IMR-90 (cell line): ENCODE measurements at regions not wholly inside any gene's neighbourhood (a gene's known extent, or its start where the extent isn't known, plus 50 kb on each side); places are given as distances from the start of the nearest gene placed in this dataset.

Source experiments
- ATAC-seq: fragments of 200-7000 bp; cut with Tn5 transposase; 2 replicates; pipeline ENCODE4 v1.9.1; 2020; ENCODE audit warnings: low read depth, mild to moderate bottlenecking, moderate library complexity
- BruUV-seq: library from RNA; stranded (reverse); fragments of 400-500 nt; replicated peaks from 2 replicates; lab custom pipeline; 2021; lab: Mats Ljungman, UMichigan
- CTCF ChIA-PET: fragments of 300-600 bp; formaldehyde crosslinking; extraction: SDS; loops from one replicate; lab custom pipeline; 2021; ENCODE audit warnings: antibody characterized with exemption; lab: Yijun Ruan, JAX
- POLR2A ChIA-PET: fragments of 300-600 bp; sonication (Branson Sonifier 250); formaldehyde crosslinking; loops from one replicate; lab custom pipeline; 2022; ENCODE audit warnings: antibody characterized with exemption; ENCODE audit not compliant: unreplicated experiment; lab: Charles Lee
- DNase-seq: peaks from one replicate; pipeline ENCODE4 v3.0.0; 2013
- H2AFZ ChIP-seq: replicated peaks from 2 replicates; pipeline ENCODE3; 2013; ENCODE audit warnings: low read length, mild to moderate bottlenecking; ENCODE audit not compliant: poor library complexity
- H2AK5ac ChIP-seq: 2 replicates; pipeline ENCODE4 v1.6.1; 2013; ENCODE audit warnings: low read depth, low read length, inconsistent platforms
- H2AK9ac ChIP-seq: replicated peaks from 2 replicates; pipeline ENCODE3; 2013; ENCODE audit warnings: mild to moderate bottlenecking, low read depth, low read length, moderate library complexity; ENCODE audit not compliant: poor library complexity
- H2BK120ac ChIP-seq: 2 replicates; pipeline ENCODE4 v1.6.1; 2013; ENCODE audit warnings: low read depth, low read length, inconsistent platforms
- H2BK15ac ChIP-seq: 3 replicates; pipeline ENCODE4 v1.6.1; 2013; ENCODE audit warnings: low read depth, low read length, inconsistent platforms
- H2BK20ac ChIP-seq: 2 replicates; pipeline ENCODE4 v1.6.1; 2013; ENCODE audit warnings: low read depth, mild to moderate bottlenecking, inconsistent platforms, low read length, moderate library complexity
- H2BK5ac ChIP-seq: 2 replicates; pipeline ENCODE4 v1.6.1; 2013; ENCODE audit warnings: mild to moderate bottlenecking, low read depth, low read length, inconsistent platforms; ENCODE audit not compliant: poor library complexity, severe bottlenecking
- H3K14ac ChIP-seq: replicated peaks from 2 replicates; pipeline ENCODE4 v1.6.1; 2013; ENCODE audit warnings: low read depth, low read length, inconsistent platforms
- H3K18ac ChIP-seq: 2 replicates; pipeline ENCODE4 v1.6.1; 2013; ENCODE audit warnings: low read depth, low read length, control low read depth
- H3K23ac ChIP-seq: 2 replicates; pipeline ENCODE4 v1.6.1; 2013; ENCODE audit warnings: low read depth, low read length, inconsistent platforms
- H3K27ac ChIP-seq: 2 replicates; pipeline ENCODE4 v1.5.1; 2013; ENCODE audit warnings: mild to moderate bottlenecking, control low read depth, low read length; ENCODE audit not compliant: insufficient read depth
- H3K27me3 ChIP-seq: 2 replicates; pipeline ENCODE4 v1.6.1; 2013; ENCODE audit warnings: low read length; ENCODE audit not compliant: control insufficient read depth, insufficient read depth
- H3K36me3 ChIP-seq: 2 replicates; pipeline ENCODE4 v1.6.1; 2013; ENCODE audit warnings: low read length, mixed read lengths; ENCODE audit not compliant: control insufficient read depth, insufficient read depth
- H3K4ac ChIP-seq: 2 replicates; pipeline ENCODE4 v1.6.1; 2013; ENCODE audit warnings: low read depth, low read length, inconsistent platforms
- H3K4me1 ChIP-seq: 2 replicates; pipeline ENCODE4 v1.6.1; 2013; ENCODE audit warnings: low read length, mixed read lengths; ENCODE audit not compliant: control insufficient read depth, insufficient read depth
- H3K4me2 ChIP-seq: 2 replicates; pipeline ENCODE4 v1.6.1; 2013; ENCODE audit warnings: low read depth, mild to moderate bottlenecking, control low read depth, low read length, moderate library complexity
- H3K4me3 ChIP-seq: 2 replicates; pipeline ENCODE4 v1.5.1; 2013; ENCODE audit warnings: low read depth, mild to moderate bottlenecking, control low read depth, low read length, moderate library complexity; ENCODE audit not compliant: insufficient read depth
- H3K56ac ChIP-seq: 2 replicates; pipeline ENCODE4 v1.6.1; 2013; ENCODE audit warnings: low read length, inconsistent platforms; ENCODE audit not compliant: insufficient read depth; ENCODE audit errors: extremely low read depth
- H3K79me1 ChIP-seq, 2 experiments: 2 replicates each; pipeline ENCODE4 v1.6.1; 2013; ENCODE audit warnings: low read length in 2 of 2, inconsistent platforms in 1 of 2, low read depth in 1 of 2
- H3K9ac ChIP-seq: 2 replicates; pipeline ENCODE4 v1.6.1; 2013; ENCODE audit warnings: low read depth, low read length, control low read depth
- H3K9me1 ChIP-seq: 2 replicates; pipeline ENCODE4 v1.6.1; 2013; ENCODE audit warnings: low read length, inconsistent platforms; ENCODE audit not compliant: insufficient read depth
- H3K9me3 ChIP-seq: 2 replicates; pipeline ENCODE4 v1.6.1; 2013; ENCODE audit warnings: low read length; ENCODE audit not compliant: control insufficient read depth, insufficient read depth
- H4K20me1 ChIP-seq: 2 replicates; pipeline ENCODE4 v1.6.1; 2013; ENCODE audit warnings: low read length, inconsistent platforms; ENCODE audit not compliant: insufficient read depth
- H4K5ac ChIP-seq: 2 replicates; pipeline ENCODE4 v1.6.1; 2013; ENCODE audit warnings: mild to moderate bottlenecking, low read depth, low read length, control low read depth
- H4K8ac ChIP-seq, 2 experiments: 2 replicates each; pipeline ENCODE4 v1.6.1; 2013; ENCODE audit warnings: low read depth in 2 of 2, low read length in 2 of 2, control low read depth in 1 of 2, inconsistent platforms in 1 of 2
- H4K91ac ChIP-seq: 2 replicates; pipeline ENCODE4 v1.6.1; 2013; ENCODE audit warnings: low read depth, low read length, inconsistent platforms; ENCODE audit not compliant: insufficient read depth
- CHD1 ChIP-seq: IDR thresholded peaks from 2 replicates; pipeline ENCODE4 v1.6.1; 2012; ENCODE audit warnings: low read depth, low read length, improper control_type of control experiment
- FOS ChIP-seq: fragments of 150-350 bp; IDR thresholded peaks from 2 replicates; pipeline ENCODE4 v1.6.1; 2016; ENCODE audit warnings: low read depth, low read length
- RCOR1 ChIP-seq: IDR thresholded peaks from 2 replicates; pipeline ENCODE4 v1.6.1; 2012; ENCODE audit warnings: mild to moderate bottlenecking, low read length, improper control_type of control experiment; ENCODE audit not compliant: insufficient replicate concordance
- RFX5 ChIP-seq: IDR thresholded peaks from 2 replicates; pipeline ENCODE4 v1.8.0; 2012; ENCODE audit warnings: low read depth, mild to moderate bottlenecking, low read length, moderate library complexity
- WGBS, 2 experiments: methylation state at CpG; one replicate each; pipeline versions ENCODE4 v1.1.5 to v1.1.7; 2013; ENCODE audit warnings: missing lambda C conversion rate in 2 of 2; ENCODE audit not compliant: insufficient read length in 1 of 2; ENCODE audit errors: extremely low coverage in 2 of 2; 5-methylcytosine and 5-hydroxymethylcytosine counted together
- dilution Hi-C: fragments of 300-500 bp; cut with HindIII; formaldehyde crosslinking; loops from one replicate; pipeline ENCODE4 v1.14.3; 2018; ENCODE audit warnings: low sequenced_read_pairs; ENCODE audit not compliant: unreplicated experiment
- in situ Hi-C: fragments of 300-500 bp; cut with MboI; formaldehyde crosslinking; loops from 3 replicates; pipeline ENCODE4 v1.14.3; 2019; ENCODE audit warnings: low sequenced_read_pairs, inconsistent platforms, mixed read lengths
- intact Hi-C: fragments of 100-400 bp; cut with micrococcal nuclease; formaldehyde crosslinking; loops from 2 replicates; pipeline ENCODE4 v1.10.0; 2022

- H3K18ac ChIP-seq, result no peak overlapping the region
- H2AK5ac ChIP-seq, result no peak overlapping the region
- no CpG with 5 or more reads among the region's 23 CpGs for whole genome bisulfite sequencing, 2 experiments
- H4K8ac ChIP-seq, result no peak overlapping the region
- H2BK120ac ChIP-seq, result no peak overlapping the region
- no peak overlapping the region for H3K23ac ChIP-seq
- in situ Hi-C loops (no loop called here), dilution Hi-C loops (no loop called here), intact Hi-C loops (loop anchor here (1.0 to 5.0 kb wide), 3 partner anchors 253 to 543 kb away; no protein-coding TSS in a partner anchor)
- H3K9me1 ChIP-seq, result no peaks in the 10 kb centered on the region
- POLR2A ChIA-PET, result no interaction called here
- CTCF ChIA-PET, result no interaction called here
- H3K14ac ChIP-seq, result no peak overlapping the region
- H2AK9ac ChIP-seq, result no peak overlapping the region
- H3K9me3 ChIP-seq, result no peaks in the 10 kb centered on the region; the same call in 1 of the 2 replicates
- DNase-seq (no peak), ATAC-seq (no peak)
- H2BK15ac ChIP-seq, result no peak overlapping the region
- no peak overlapping the region for H4K5ac ChIP-seq
- BruUV-seq, result no TSS peak
- H2BK20ac ChIP-seq, result no peak overlapping the region
- TF ChIP-seq CHD1 (no peak), RFX5 (no peak), RCOR1 (no peak), FOS (no peak)
- no peaks in the 10 kb centered on the region for H3K36me3 ChIP-seq
- no peaks in the 10 kb centered on the region for H3K4me1 ChIP-seq
- H2BK5ac ChIP-seq, result no peak overlapping the region
- H3K27ac ChIP-seq, result no peak overlapping the region
- no peak overlapping the region for H2AFZ ChIP-seq
- no peak overlapping the region for H3K56ac ChIP-seq
- no peak overlapping the region for H3K9ac ChIP-seq
- H4K20me1 ChIP-seq, result no peaks in the 10 kb centered on the region
- H4K91ac ChIP-seq, result no peak overlapping the region
- H3K27me3 ChIP-seq, result no peaks in the 10 kb centered on the region
- H3K4me2 ChIP-seq, result no peak overlapping the region
- no peak overlapping the region for H3K4me3 ChIP-seq
- no peaks in the 10 kb centered on the region for H3K79me1 ChIP-seq
- no peak overlapping the region for H3K4ac ChIP-seq
These were observed 173.4 kb downstream of the BMP7 start for GRCh38 chr20:57092900-57093530.
